Suppressor macrophage treated with lipopolysaccharide for 4 hours (primary cell): ENCODE measurements at regions not wholly inside any gene's neighbourhood (a gene's known extent, or its start where the extent isn't known, plus 50 kb on each side); places are given as distances from the start of the nearest gene placed in this dataset.

Experiments
- DNase-seq: peaks from one replicate; pipeline ENCODE4 v3.0.0-alpha.2; 2020

DNA sequence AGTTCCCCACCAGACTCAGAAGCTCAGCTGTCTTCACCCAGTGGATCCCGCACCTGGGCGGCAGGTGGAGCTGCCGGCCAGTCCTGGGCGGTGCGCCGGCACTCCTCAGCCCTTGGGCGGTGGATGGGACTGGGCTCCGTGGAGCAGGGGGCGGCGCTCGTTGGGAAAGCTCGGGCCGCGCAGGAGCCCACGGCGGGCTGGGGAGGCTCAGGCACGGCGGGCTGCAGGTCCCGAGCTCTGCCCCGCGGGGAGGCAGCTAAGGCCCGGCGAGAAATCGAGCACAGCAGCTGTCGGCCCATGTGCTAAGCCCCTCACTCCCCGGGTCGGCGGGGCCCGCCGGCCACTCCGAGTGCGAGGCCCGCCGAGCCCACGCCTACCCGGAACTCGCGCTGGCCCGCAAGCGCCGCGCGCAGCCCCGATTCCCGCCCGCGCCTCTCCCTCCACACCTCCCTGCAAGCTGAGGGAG is 560.0 kb downstream of the BRINP1 start:
- DNase-seq: no peak

DNA sequence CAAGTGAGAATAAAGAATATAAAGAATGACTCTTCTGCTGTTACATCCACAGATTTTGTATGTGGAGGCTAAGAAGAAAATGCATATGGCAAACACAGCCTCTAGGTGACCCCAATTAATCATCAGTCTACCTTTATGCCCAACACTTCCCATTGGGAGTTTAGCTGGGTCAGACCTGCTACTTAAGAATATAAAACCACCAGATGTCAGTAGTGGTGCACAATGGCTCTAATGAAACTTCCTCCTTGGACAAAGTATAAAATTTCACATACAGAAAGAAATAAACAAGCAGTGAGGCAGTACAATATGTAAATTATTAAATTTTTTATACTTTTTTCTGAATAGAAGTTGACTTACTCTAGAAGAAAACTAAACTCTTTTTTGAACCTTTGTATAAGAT is 539.9 kb downstream of the BRINP1 start:
- DNase-seq: no peak

DNA sequence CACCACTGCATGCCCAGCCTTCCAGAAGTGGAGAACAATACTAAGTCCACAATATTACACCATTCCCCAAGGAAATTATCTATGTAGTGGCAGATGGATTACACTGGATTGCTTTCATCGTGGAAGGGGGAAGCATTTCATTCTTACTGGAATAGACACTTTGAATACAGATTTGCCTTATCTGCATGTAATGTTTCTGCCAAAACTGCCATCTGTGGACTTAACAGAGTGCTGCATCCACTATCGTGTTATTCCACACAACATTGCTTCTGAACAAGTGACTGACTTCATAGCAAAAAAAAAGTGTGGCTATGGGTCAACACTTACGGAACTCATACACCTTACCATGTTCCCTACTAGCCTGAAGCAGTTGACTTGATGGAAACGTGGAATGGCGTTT is 536.9 kb downstream of the BRINP1 start:
- no peak for DNase-seq

DNA sequence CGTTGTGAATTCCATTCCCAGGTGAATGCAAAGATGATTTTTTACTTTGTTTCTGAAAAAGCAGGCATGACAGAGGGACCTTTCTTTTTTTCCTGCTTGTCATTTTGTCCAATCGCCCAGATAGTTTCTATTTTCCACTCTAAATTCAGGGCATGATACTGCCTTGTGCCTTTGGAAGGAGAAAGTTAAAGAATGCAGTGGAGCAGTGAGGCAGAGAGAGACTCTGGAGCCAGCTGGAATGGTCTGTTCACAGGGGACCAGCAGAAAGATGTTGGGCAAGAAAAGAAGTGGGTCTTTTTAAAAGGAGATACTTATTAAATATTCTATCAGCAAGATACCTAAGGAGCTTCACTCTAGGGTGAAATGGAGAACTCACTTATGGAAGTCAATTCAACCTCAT is 532.3 kb downstream of the BRINP1 start:
- no peak for DNase-seq

DNA sequence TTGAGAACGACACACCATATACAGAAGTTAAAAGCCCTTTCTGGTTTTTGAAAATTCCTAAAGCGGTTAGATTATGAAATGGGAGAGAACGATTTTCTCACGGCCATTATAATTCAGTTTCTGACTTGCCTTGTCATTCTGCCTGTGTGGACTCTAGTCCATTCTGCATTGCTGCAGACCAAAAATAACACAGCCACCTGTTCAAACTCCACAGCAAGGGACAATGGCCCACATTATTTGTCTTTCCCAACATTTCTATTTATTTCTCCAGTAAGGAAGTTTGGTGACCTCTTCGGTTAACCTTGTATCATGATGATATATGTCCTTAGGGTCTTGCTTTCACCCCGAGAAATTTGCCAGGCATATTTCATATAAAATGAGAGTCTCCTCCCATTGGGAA is 497.7 kb downstream of the BRINP1 start:
- DNase-seq: no peak

DNA sequence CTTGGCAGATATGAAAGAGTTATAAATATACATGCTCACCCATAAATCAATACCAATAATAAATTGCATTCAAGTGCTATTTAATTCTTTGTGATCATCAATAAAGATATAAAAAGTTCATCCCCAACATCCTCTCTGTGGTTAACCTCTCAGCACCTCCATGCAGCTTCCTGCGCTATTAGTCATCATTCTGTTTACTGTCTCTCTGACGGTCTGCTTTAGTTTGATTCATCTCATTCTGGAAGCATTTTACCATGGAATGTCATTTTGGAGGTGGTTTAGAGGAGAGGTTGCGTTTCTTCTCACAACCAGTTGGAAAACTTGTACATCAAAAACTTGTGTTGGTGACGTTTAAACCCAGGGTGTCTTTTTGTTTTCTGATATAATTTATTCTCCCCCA is 486.6 kb downstream of the BRINP1 start:
- DNase-seq: no peak

DNA sequence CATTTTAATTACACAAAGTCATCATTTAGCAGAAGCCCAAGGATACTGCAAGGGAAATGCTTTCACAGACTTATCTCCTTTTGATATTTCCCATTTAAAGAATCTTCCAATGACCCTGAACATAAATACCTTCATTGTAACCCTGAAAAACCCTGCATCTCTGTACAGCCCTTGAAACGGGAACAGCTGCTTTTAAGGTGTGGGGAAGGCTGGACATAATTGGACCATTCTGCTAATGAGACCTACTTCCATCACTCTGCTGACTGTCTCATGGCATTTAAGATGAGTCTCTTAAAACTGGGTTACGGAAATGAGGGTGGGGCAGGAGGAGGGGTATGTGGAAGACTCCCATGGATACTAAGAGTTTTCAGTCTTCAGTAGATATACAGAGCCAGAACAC is 485.8 kb downstream of the BRINP1 start:
- DNase-seq: no peak

DNA sequence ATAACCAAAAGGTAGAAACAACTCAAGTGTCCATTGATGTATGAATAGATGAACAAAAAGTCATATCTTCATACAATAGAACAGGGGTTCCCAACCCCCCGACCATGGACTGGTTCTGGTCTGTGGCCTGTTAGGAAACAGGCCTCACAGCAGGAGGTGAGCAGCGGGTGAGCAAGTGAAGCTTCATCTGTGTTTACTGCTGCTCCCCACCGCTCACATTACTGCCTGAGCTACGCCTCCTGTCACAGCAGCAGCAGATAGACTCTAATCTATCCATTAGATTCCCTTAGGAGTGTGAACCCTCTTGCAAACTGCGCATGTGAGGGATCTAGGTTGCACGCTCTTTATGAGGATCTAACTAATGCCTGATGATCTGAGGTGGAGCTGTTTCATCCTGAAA is 478.0 kb downstream of the BRINP1 start:
- no peak for DNase-seq

DNA sequence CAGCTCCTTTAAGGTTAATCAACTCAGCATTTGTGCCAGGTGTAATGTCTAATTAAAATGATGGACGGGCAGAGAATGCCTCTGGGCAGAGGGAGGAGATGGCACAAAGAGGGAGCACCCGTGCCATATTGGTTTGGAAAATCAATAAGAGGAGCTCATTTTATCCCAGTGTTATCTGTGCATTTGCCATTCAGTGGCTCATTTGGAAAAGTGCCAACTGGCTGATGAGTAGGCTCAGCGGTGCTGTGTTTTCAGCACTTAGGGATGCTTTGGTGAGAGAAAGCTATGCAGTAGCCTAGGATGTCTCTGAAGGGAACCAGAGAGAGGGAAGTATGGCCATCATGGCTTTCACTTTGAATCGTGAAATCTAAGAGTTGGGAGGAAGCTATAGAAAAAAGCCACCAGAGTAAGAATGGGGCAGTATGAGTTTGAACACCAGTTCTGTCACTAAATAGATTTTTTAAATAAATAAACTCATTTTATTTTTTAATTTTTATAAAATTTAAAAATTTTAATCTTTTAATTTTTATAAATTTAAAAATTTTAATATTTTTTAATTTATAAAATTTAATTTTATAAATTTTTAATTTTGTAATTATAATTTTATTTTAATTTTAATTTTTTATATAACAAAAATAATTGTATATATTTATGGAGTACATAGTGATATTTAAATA is 472.8 kb downstream of the BRINP1 start:
- no peak for DNase-seq

DNA sequence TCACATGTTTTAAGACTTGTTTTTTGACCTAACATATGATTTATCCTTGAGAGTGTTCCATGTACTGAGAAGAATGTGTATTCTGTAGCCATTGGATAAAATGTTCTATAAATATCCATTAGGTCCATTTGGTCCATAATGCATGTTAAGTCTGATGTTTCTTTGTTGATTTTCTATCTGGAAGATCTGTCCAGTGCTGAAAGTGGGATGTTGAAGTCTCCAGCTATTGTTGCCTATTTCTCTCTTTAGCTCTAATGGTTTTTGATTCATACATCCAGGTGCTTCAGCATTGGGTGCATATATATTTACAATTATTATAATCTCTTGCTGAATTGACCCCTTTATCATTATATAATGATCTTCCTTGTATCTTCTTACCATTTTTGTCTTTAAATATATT is 451.1 kb downstream of the BRINP1 start:
- DNase-seq: no peak

DNA sequence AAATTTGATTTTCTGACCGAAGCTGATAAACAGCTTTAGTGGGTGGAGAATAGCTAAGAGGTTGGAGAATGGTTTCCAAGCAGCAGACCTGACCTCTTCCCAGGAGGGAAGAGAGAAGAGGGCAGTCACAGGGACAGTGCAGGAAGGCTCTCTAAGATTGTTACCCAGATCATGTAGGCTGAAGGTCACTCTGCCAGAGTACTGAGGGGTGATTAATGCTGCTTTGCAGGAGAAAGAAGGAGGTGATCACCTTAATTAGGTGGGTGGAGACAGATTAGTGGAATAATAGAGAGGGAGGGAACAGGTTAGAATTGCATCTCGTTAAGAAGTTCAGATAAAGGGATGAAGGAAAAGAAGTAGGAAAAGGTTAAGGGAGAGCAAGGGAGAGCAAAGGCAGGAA is 440.5 kb downstream of the BRINP1 start:
- DNase-seq: no peak

DNA sequence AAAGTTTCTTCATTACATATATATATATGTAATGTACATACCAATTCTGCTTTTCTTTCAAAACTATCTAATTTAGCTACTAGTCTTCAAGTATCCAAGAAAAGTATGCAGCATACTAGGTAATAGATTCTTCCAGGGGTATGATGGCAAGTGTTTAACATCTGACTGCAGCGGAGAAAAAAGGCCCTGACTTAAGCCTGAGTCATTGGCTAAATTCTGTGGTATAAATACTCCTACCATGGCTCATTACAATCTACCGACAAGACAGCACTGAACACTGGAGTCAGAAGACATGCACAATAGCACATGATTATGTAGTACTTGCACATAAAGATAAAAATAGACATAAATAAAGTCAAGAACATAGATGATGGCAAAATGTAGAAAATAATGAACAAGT is 439.9 kb downstream of the BRINP1 start:
- no peak for DNase-seq

DNA sequence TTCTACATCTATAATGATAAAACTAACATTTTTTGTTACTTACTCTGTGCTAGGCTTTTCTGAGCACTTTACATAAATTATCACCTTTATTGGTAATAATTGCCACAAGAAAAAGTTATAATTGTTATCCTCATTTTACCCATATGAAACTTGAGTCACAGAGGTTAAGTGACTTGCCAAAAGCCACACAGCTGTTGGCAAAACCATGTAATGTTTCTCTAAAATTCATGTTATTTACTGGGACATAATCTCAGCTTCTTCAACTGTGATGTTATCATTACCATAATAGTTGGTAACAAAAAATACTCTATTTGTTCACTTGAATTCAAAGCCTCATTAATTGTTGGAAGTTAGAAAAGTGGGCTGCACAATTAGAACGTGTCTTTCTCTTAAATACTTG is 437.3 kb downstream of the BRINP1 start:
- no peak for DNase-seq

DNA sequence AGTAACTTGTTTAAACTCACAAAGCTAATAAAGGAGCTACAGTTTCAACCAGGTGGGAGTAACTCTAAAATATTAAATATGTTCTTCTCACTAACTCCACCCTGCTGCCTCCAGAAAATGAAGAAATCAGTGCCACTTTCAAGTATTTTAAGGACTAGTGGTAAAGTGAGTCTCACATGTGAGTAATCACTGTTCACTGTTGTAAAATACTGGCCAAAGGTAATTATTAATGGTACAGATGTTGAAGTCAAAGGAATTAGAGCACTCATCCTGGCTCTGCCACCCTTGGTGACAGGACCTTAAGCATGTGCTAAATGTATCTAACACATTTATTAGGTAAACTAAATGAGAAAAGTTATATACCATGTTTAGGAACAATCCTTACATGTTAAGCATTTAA is 430.7 kb downstream of the BRINP1 start:
- DNase-seq: no peak

DNA sequence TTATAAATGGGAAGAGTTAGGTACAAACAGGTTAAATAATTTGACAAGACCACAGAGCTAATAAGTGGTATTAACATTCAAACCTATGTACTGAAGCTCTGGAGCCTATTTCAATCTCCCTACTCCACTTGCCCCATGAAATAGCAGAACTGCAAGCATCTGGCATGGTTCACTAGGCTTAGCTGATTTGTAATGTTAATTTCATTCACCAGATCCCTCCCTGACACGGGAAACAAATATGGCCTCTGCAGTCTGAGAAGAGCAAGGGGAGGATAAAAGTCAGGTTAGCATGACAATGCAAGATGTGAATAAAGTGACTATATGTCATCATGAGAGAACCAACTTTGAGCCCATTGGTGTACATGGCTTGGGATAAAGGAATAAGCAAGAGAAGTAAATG is 428.8 kb downstream of the BRINP1 start:
- no peak for DNase-seq

DNA sequence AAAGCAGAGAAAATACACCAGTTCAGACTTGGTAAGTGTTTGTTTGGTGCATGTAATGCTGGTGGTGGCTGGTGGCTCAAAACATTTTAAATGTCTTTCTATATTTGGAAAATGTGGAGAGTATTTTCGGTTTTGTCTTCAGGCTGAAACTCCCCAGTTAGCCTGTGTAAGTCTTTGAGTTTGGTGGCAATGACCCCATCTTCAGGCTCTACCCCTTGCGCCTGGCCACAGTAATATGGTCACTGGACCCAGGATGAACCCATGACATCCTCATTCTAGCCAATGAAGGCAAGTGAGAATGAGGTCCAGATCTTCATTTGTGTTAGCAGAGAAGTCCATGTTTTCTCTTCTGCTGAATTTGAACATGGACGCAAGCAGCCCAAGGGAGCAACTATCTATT is 422.6 kb downstream of the BRINP1 start:
- DNase-seq: no peak

DNA sequence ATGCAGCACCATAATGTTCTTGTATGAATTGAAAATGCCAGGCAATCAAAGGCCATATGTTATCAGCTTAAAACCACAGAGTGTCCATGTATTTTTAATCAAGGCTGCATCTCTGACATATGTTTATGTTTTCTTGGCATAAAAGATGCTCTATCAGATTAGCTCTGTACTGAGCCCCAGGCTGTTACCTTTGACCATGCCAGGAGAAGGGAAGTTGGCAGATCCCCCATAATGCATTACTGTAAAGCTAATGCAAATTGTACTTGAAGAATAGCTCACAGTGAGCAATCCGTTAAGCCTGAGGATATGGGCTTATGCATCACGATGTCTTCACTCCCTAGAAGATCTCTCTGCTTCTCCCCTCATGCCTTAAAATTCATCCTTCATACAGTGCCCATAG is 414.4 kb downstream of the BRINP1 start:
- no peak for DNase-seq

DNA sequence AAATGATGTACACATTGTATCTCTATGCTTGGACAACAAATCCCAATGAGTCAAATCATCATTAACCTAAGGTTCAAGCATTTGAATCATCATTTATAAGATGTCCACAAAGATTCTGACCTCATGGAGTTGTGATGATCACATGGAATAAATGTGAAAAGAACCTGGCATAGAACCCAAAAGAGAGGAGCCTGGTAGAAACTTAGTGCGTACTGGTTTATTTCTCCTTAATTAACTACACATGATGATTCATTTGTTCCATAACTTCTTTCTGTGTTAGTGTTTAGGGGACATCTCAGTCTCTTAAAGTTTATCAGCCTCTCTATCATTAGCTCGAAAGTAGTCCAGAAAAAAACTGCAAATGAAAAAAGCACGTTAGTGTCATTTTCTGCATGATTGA is 411.6 kb downstream of the BRINP1 start:
- DNase-seq: no peak

DNA sequence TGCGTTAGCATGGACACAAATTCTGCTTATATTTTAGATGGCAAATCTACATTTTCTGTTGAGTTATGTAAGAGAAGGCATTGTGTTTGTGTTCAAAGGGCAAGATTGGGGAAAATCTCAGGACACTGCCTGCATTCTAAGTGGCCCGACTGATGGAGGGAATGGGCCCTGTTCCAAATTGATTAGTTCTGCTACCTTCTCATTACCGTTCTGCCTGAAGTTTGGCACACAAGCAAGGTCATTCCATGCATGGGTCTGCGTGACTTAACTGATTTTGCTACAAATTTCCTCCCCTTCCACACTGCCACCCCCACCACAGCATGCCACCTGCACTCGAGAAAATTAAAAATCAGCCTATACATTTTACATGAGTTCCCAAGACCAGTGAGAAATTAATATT is 409.9 kb downstream of the BRINP1 start:
- no peak for DNase-seq

DNA sequence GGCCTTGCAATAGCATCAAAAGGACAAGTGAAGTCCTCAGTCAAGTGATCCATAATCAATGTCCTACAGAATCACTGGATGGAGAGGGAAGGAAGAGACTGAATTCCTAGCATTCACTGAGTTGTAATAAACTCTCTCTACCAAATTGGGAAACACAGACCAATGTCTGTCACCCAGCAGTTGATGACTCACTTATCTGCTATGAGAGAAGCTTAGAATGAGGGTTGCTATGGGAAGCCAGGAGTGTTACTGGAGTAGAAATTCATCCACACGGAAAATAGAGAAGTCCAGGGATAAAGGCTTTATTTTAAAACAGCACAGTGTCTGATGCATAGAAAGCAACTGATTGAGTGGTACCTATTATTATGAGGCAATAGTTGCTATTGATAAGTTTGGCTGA is 407.4 kb downstream of the BRINP1 start:
- DNase-seq: no peak

DNA sequence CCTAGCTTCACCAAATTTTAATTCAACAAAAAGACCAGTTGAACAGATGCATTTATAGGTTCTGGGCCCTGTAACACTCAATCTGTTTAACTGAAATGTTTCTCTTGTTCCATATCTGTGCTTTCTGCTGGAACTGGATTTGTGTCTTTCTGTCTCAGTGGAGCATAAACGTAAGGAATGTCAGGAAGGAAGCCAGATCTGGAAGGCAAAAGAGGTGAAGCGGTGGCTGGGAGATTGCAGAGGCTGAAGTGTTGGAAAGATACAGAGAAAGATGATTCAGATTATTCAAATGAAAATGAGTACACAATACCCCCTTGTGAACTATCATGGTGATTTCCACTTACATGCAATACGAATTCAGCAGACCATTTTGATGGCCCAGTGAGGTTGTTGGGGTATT is 406.8 kb downstream of the BRINP1 start:
- DNase-seq: no peak

DNA sequence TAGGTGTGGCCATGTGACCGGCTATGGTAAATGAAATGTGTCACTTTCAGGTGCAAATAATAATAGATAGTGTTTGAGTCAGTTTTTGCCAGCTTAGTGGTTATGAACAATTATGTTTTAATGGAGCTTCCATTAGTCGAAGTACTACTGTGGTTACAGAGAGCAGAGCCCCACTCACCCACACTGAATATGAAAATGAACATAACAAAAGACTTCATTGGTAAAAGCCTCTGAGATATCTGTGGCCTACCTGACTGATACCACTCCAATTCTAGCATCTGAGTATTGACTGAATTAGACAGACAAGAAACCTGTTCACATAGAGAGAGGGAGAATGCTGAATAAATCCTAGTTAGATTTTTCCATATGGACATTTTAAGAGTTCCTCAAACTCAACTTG is 405.6 kb downstream of the BRINP1 start:
- no peak for DNase-seq

DNA sequence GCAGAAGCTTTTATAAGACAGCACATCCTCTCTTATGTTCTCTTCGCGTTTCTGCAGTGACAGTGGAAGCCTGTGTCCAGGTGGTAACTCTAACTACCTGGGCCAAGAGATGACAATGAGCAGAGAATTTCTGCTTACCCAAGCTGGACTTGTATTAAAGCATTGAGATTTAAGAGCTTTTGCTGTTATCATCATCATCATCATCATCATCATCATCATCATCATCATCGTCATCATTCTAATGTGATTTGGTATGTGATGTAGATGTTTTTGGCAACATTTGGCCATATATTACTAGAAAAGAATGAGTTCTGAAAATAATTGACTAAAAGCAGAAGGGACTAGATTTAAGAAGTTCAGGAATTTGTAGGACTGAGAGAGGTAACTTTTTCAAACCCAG is 401.3 kb downstream of the BRINP1 start:
- no peak for DNase-seq

DNA sequence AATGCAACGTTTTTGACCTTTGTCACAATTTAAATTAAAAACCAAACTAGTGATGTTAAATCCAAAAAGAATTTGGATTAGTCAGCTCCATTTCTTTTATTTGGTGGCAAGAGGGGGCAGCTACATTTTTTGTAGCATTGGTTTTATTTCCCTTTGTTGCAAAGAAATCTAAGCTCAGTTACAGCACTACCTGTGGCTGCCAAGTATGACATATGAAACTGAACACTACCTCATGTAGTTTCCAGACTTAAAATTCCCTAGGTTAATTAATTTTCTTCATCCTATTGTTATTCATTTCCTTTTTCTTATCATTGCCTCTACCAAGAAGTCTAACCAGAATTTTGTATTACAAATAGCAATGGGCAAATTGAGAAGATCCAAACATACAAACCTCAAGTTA is 393.5 kb downstream of the BRINP1 start:
- DNase-seq: no peak

DNA sequence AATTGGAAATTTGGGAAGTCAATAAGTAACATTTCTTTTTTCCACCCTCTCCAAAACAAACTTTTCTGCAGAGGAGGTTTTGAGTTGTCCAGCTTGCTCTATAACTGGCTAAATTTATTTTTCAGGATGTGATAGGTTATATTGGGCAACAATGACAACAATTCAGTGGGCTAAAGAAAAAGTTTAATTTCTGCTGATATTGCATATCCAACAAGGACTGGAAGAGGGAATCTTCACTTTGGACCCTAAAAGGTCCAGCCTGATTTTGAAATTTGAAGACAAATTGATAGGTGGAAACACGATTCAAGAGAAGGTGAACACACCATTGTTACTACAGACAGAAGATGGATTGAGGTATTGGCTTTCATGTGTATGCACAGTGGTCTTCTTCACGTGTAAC is 393.1 kb downstream of the BRINP1 start:
- DNase-seq: no peak

DNA sequence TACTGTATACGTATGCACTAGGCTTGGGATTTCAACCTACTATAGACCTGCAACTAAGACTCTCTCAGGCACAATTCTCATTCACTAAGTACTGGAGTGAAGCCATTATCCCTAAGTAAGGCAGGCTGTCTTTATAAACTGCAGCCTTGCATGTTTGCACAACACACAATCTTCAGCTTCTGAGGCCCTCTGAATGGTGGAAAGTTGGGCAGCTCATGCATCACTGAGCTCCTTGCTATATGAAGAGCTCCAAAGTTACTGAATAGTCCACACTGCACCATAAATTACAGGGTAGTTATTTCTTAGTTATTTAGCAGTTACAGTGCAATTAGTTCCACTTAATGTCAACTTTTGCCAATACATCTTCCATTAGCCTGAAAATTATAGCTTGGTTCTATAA is 384.6 kb downstream of the BRINP1 start:
- no peak for DNase-seq
